ENCODE measurements at regions not wholly inside any gene's neighbourhood (a gene's known extent, or its start where the extent isn't known, plus 50 kb on each side); places are given as distances from the start of the nearest gene placed in this dataset.
"Not testable (repeated sequence)": the region's sequence is repeated elsewhere in the genome, so short reads cannot be mapped to it uniquely, and the experiment has no call there.

DNA sequence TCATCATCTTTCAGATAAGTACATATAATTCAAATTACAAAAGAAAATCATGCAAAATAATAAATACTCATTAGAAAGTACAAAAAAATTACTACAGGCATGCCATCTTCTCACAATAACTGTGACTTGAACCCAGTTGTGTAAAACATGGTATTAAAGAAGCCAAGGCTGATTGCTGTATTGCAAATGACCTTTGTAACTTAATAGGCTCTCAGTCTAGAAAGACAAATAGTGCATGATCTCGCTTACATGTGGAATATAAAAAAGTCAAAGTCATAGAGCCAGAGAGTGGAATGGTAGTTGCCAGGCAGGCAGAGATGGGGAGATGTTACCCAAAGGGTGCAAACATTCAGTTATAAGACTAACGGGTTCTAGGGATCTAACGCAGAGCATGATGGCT, 626.1 kb downstream of the COL12A1 start:
- DNase-seq (ENCODE audit: low spot score): no peak

DNA sequence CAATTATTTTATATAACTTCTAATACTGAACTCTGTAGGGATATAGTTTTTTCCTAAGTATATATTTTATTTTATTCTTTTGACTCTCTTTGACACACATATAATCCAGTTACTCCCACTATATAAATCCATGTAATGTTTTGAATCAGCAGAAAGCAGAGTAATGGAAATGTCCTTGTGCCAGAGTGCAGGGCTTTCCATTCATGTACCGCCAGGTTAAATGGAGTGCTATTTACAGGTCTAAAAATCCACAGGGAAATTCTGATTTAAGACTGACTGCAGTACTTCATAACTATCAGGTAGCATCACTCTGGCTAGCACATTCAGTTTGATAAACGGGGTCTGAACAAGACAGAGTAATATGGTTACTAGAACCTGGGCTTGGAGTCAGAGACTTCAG, 626.8 kb downstream of the COL12A1 start:
- no peak for DNase-seq (ENCODE audit: low spot score)

DNA sequence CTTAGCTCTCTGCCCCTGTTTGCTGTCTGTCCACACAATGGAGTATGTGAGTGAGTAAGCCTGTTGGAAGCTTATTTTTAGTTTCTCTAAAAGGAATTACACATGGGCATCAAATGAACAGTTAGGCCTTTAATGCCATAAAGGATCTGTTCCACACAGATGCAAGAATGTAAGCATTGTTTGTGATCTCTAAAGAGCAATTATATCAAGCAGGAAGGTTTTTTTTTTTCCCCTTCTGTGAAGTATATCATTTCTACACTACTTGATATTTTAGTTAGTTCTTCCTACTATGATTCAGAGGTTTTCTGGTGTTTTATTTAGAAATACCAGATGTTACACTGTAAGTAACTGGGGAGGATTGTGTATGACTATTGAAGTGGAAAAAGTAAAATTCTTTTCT, 627.5 kb downstream of the COL12A1 start:
- DNase-seq (ENCODE audit: low spot score): no peak

DNA sequence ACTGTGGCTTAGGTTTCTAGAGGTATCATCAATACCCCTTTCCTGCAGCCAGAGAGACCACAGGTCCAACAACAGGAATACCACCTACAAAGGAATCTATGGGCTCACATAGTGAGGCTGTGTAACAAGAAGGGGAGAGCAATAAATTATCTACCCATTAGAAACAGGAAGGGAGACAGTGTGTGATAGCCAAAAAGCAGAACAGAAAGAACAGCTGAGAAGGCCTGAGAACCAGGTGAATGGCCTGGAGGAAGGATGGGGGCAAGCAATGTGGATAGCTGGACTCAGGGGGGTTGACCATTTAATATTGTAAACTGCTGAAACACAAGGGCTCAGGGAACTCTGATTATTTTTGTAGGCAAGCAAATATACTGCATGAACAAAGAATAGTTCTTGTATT, 628.2 kb downstream of the COL12A1 start:
- DNase-seq (ENCODE audit: low spot score): no peak

DNA sequence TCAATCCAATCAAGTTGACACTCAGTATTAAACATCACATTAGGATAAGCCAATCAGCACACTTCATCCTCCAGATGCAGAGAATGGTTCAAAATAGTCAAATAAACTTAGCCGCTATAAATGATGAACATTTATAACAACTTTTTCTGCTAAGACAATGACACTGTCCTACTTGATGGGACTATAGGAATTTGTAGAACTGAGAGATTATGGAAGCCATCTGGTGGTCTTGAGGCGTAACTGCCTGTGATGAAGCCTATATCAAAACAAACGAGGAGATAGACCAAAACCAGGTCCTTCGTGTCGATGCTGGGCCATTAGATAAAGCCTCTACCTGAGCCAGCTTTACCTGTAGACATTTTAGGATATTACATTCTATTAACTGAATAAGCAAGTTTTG, 631.1 kb downstream of the COL12A1 start:
- DNase-seq (ENCODE audit: low spot score): no peak

DNA sequence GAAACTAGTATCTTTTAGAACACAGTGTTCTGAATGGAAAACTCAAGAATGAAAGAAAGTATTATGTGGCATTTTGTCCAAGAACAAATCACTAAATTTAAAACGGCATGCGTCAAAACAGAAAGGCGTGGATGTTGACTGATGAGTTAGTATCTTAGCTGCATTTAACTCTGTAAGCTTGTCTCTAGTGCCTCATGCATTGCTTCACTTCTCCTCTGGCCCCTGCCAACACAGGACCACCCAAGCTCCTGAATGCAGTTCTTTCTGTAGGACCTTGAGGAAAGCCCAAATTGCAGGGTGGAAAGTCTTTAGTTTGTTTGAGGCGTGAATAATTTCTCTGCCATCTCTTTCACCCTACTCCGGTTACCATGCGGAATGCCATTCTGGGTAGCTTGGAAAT, 632.2 kb downstream of the COL12A1 start:
- no peak for DNase-seq (ENCODE audit: low spot score)

DNA sequence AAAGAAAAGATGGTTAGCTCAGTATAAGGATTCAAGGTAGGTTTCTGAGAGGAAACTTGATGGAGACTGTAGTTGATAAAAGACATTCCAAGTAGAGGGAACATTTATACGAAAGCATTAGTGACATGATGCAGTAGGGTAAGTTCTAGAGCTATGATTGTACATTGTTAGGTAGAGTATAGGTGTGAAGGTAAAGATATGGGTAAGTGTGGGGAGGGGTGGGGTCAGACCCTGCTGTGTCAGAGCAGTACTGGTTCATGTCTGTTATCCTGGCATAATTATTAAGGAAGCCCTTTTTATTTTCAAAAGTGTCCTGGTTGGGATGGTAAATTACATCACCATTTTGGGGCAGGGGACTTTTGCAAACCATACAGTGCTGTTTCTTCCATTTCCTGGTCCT, 635.8 kb downstream of the COL12A1 start:
- DNase-seq (ENCODE audit: low spot score): no peak

DNA sequence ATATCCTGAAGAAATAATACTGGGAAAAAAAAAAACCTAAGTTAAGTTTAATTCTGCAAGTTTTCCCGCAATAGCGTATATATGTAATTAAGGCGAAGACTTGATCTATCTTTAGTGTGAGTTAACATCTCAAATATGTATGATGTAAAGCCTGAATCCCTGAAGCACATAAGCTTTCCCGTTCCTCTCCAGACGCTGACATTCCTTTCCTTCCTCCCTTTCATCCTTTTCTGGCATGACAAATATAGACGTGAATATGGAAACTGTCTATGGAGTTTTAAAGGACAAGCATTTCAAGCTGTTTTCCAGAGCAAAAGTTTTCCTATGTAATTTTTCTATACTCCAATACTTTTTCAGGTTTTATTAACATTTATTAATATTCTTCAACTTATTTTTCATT, 637.0 kb downstream of the COL12A1 start:
- no peak for DNase-seq (ENCODE audit: low spot score)

DNA sequence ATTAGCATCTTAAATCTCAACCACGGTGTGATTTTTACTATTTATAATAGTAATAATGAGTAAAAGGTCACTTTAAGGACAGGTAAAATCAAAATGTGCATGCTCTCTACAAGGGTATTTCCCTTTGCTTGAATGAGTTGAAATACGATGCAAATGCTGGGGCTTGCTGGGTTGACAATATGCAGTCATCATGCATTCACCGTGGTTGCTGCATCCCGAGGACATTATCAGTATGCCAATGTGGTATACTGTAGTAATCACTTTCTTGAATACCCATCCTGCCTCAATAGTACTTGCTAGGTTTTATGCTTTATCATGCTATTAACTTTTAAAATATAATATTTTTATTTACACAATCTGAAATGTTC, 637.9 kb downstream of the COL12A1 start:
- not testable (repeated sequence) for DNase-seq (ENCODE audit: low spot score)

DNA sequence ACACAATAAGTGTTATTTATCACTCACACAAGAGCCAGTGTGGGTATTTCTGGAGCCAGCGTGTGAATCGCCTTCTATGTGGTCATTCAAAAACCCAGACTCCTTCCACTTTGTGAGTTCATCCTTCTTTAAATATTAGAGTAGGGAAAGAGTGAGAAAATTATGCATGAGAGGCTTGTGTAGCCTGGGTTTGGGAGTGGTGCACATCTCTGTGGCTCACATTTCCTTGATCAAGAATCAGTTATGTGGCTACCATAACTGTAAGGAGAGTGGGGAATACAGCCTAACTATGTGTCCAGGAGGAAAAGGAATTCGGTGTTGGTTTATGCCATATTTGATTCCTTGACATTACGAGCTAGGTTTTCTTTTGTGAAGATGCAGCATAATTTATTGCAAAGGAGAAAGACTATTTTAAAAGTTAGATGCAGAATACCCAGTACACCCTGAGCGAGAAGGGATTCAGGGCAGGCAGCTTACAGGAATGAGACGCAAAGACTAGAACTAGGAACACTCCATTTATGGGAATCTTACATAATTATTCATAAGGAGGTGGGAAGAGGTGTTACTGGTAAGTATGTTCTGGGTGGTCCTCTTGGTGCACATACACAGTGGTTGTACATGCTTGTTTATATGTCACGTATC, 638.5 kb downstream of the COL12A1 start:
- DNase-seq (ENCODE audit: low spot score): no peak

DNA sequence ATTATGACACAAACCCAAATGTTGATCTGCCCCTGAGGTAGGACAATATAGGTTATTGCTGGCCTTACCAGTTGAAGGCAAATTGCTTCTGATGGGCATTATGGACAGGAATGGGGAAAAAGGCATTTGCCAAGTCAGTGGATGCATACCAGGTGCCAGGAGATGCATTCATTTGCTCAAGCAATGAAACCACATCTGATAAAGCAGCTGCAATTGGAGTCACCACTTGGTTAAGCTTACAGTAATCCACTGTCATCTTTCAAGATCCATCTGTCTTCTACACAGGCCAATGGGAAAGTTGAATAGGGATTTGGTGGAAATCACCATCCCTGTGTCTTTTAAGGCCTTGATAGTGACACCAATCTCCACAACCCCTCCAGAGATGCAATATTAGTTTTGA, 648.6 kb downstream of the COL12A1 start:
- DNase-seq (ENCODE audit: low spot score): no peak

DNA sequence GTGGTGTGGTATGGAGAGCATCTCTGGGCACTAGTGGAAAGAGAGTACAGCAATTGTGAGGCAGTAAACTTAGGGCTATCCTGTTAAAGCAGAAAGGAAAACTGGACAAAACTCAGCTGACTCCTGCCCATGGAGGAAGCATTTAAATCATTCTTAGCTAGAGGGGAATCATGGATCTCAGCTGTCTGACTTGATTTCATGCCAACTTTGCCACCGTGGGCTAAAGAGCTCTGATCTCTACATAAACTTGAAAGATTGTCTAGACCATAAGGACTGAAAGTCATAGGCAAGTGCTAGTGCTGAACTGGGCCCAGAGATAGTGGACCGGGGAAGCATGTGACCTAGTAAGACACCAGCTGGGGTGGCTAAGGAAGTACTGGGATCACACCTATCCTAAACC, 651.8 kb downstream of the COL12A1 start:
- no peak for DNase-seq (ENCODE audit: low spot score)

DNA sequence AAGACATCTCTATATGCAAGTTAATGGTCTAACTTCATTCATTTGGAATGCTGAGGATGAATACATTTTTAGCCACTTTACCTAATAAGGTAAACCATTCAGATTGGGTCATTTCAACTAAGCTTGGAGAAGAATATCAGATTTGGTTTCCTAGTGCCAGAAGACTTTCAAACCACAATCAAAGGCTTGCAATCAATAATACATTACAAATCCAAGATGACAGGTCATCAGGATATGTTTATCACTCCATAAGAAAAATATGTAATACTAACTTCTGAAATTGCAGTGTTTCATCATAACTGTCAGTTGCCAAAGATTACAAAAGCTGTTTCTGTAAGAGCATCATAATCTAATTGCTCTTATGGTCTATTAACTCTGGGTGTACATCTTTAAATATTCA, 654.0 kb downstream of the COL12A1 start:
- DNase-seq (ENCODE audit: low spot score): no peak

DNA sequence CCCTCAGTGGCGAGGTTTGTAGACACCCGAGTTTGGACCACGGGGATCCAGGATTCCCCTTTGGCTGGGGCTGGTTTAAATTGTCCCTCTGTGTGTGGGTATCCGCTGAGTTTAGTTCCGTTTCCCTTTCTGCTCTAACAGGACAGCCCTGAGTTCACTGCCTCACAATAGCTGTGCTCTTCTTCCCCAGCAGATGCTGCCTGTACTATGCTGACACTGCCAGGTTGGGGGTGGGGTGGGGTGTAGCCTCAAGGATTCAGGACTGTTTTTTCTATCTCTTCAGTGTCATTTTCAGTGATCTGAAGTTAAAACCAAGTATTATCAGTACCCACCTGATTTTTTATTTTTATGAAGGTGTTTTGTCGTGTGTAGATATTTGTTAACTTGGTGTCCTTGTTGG, 655.0 kb downstream of the COL12A1 start:
- DNase-seq (ENCODE audit: low spot score): no peak

DNA sequence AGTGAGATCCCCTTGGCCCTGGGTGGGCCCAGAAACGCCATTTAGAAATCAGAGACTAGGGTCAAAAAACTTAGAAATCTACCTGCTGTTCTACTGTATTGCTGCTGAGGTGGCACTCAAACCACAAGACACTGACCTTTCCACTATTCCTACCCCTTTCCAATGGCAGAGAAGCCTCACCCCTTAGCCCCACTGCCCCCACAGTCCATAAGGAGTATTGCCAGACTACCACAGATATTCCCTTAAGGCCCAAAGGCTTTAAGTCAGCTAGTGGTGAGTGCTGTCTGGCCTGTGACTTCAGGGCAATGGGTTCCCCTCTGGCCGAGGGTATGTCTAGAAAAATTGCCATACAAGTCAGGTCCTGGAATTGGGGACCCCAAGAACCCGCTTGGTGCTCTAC, 656.1 kb downstream of the COL12A1 start:
- no peak for DNase-seq (ENCODE audit: low spot score)

DNA sequence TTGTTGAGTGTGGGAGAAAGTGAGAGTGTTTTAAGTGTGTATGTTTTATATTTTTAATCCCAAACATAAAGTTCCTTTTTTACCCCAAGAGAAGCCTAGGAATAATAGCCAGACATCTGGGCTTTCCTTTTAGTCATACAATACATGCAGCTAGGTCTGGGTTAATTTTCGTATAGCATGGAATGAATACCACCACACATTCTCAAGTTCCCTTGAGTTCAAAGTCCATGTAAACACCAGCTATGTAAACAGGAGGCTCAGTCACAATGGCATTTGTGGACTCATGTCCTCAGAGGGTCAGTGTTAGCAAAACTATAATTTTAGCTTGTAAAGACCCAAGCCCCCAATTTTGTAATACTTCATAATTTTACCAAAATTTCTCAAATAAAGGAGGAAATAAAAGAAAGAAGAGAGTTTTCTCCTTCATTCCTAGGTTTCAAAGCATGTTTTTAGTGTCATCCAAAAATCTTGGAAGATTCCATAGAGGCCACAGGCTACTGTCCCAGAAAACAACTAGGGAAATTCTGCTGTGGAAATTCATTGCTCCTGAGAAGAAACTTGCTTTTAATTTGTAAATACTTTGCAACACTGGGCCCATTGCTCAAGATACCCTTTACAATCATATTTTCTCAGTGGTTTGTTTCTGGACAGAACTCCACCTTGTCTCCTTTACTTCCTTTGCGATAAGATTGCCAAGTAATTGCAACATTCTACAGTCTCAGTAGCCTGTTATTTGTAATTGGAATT, 671.2 kb downstream of the COL12A1 start:
- DNase-seq (ENCODE audit: low spot score): no peak

DNA sequence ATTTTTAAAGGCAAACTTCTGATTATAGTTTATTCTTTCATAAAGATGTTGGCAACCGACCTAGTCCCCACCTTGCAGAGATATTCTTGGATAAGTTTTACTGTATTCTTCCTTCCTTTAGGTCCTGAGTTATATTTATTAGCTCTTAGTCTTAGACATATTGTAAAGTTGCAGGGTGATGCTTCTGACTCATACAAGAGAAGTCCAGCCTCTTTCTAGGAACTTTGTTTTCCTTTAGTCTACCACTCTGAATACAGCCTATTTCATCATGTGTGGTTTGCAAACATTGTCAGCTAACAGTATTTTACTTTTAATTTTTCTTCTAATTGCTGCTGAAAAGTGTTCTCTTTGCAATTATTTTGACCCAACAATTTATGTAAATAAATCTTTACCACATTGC, 686.7 kb downstream of the COL12A1 start:
- DNase-seq (ENCODE audit: low spot score): no peak

DNA sequence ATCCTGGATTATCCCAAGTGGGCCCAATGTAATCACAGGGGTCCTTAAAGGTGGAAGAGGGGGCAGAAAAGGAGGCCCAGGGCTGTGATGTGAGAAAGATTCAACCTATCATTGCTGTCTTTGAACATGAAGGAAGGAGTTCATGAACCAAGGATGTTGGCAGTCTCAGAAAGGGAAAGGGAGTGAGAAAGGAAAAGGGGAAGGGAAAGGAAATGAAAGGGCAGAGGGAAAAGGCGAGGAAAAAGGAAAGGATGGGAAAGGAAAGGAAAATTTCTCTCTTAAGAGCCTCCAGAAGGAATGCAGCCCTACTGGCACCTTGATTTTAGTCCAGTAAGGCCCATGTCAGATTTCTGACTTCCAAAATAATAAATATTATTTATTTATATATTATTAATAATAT, 687.8 kb downstream of the COL12A1 start:
- no peak for DNase-seq (ENCODE audit: low spot score)

DNA sequence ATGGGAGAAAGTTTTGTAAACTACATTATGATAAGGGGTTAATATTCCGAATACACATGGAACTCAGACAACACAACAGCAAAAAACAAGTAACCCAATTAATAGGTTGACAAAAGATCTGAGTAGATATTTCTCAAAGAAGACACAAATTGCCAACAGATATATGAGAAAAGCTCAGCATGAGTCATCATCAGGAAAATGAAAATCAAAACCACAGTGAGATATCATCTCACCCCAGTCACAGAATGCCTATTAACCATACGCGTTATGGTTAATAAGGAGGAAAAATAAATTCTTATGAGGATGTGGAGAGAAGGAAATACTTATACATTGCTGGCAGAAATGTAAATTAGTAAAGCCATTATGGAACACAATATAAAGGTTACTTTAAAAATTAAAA, 695.0 kb downstream of the COL12A1 start:
- no peak for DNase-seq (ENCODE audit: low spot score)

DNA sequence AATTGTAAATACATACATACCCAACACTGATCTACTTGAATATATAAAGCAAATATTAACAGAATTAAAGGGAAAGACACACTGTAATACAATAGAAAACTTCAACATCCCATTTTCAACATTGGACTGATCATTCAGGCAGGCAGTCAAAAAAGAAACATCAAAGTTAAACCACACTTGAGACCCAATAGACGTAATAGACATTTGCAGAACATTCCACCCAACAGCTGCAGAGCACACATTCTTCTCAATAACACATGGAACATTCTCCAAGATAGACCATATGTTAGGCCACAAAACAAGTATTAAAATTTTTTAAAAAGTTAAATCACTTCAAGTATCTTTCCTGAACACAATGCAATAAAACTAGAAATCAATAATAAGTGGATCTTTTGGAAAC, 698.2 kb downstream of the COL12A1 start:
- no peak for DNase-seq (ENCODE audit: low spot score)

DNA sequence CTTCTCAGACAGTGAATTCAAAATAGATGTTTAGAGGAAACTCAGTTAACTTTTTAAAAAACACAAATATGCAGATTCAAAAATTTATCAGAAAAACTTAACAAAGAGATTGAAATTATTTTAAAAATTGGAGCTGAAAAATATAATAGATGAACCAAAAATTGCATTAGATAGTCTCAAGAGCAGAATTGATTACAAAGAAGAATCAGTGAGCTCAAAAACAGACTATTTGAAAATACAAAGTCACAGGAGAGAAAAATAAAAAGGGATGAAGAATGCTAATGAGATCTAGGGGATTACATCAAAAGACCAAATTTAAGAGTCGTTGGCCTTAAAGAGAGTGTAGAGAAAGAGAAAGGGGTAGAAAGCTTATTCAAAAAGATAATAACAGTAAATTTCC, 700.5 kb downstream of the COL12A1 start:
- no peak for DNase-seq (ENCODE audit: low spot score)

DNA sequence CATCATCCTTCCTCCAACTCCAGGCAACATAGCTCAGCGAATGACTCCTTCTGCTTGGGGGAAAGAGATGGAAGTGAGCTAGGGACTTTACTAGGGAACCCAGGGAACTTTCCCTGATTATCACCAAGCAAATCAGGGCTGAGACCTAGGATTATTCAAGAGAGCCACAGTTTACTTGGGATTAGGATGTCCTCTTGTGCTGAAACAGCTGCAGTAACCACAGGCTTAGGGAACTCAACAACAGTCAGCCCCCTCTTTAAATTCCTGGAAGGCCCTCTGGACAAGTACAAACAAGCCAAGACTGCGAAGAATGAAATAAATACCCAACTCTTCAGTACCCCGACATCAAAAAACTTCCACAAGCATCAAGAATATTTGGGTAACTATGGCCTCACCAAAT, 700.9 kb downstream of the COL12A1 start:
- no peak for DNase-seq (ENCODE audit: low spot score)

DNA sequence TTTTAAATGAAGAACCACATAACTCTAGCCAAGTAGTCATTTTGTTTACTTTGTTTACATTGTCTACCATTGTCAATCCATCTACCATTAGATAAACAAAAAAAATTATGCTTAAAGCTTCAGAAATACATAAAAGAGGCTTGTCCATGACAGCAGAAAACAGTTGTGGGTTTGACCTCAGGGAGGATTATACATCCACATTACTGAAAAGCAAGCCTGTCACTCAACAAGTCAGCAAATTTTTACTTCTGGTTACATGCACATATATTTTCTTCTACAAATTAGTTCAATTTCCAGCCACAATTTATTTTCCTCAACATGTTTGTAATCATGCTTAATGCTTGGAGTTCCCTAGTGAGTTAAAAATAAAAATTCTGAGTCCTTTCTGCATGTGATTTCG, 713.3 kb downstream of the COL12A1 start:
- DNase-seq (ENCODE audit: low spot score): no peak

DNA sequence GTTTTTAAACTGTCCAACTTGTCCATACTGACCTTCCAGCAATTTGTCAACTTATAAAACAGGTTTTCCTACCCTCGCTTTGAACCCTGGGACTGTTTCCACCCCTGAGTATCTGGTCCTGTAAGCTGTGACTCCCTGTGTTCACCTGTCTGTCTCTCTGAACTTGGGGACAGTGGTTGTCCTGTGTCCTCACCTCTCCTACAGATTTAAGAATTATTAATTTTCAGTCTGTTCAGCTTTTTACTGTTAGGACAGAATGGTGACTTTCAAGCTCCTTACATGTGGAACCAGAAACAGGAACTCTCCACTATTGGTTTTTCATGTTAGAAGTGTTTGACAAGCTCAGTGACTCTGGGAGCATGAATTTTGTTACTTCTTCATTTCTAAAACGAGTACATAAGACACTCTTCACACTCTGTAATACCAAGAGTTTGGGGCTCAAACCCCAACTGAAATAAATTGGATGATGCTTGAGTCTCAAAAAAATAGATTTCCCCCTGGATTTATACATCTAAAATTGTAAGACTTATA, 713.9 kb downstream of the COL12A1 start:
- DNase-seq (ENCODE audit: low spot score): no peak

Data from hematopoietic multipotent progenitor cell treated with erythropoietin and hydrocortisone succinate and interleukin-3 and kit ligand, for 17 days (in vitro differentiated cells).